ENCODE measurements at regions not wholly inside any gene's neighbourhood (a gene's known extent, or its start where the extent isn't known, plus 50 kb on each side); places are given as distances from the start of the nearest gene placed in this dataset.
"Not testable (repeated sequence)": the region's sequence is repeated elsewhere in the genome, so short reads cannot be mapped to it uniquely, and the experiment has no call there.

DNA sequence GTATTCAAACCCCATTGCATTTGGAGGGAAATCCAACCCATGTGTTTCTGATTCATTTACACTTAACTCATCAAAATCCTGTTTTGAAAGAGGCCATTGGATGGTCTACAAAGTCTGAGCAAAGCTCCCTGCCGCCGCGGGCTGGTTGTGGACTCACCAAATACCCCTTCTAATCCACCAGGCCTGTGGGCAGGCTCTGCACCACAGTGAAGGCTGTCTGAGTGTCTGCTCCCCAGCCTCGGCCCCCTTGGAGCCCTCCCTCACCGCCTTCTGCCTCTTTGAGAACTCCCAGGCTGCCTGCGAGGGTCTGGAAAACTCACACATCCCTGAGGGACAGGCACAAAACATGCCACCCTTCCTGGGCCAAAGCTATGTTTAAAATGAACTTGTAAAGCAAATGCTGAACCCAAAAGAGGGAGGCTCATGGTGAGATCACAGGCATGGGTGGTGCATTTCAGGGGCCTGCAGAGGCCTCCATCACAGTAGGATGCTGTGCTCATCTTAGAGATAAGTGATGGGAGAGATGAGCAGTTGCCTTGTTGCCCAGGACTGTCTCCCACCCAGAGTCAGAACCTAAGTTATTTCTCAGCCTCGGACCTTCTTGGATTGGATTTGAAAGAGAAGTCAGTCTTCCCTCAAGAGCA, 225.0 kb downstream of the CYP26B1 start:
- DNase-seq (ENCODE audit: low spot score): no peak

DNA sequence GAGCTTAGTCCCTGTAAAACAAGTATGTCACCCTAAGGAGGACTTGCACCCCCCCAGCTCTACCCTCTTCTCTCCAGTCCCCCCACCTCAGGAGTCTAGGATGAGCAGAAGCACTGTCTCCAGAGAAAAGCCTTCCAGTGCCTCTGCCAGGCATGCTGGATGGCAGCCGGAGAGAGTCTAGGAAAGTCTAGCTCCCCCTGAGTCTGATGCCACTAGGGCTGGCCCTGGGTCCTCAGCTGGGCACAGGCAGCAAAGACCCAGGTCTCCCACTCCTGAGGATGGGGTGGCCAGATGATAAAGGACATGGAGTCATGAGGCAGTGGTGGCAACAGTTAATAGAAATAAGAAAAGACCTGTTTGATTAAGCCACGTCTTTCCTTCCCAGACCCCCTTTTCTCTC, 225.6 kb downstream of the CYP26B1 start:
- DNase-seq (ENCODE audit: low spot score): no peak

DNA sequence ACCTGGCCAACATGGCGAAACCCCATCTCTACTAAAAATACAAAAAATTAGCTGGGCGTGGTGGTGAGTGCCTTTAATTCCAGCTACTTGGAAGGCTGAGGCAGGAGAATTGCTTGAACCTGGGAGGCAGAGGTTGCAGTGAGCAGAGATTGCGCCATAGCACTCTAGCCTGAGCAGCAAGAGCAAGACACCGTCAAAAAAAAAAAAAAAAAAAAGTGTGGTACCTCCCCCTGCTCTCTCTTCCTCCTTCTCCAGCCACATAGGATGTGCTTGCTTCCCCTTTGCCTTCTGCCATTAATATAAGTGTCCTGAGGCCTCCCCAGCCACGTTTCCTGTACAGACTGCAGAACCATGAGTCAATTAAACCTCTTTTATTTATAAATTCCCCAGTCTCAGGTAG, 226.8 kb downstream of the CYP26B1 start:
- DNase-seq (ENCODE audit: low spot score): not testable (repeated sequence)

DNA sequence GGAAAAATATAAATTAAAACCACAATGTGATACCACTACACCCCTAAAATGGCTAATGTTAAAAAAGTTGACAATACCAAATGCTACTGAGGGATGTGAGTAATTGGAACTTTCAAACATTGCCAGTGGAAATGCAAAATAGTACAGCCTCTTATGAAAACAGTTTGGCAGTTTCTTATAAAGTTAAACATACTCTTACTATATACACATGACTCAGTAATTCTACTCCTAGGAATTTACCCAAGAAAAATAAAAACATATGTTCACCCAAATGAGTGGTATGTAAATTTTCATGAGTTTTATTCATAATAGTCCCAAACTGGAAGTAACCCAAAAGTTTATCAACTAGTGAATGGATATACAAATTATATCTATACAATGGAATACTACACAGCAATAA, 228.0 kb downstream of the CYP26B1 start:
- DNase-seq (ENCODE audit: low spot score): no peak

DNA sequence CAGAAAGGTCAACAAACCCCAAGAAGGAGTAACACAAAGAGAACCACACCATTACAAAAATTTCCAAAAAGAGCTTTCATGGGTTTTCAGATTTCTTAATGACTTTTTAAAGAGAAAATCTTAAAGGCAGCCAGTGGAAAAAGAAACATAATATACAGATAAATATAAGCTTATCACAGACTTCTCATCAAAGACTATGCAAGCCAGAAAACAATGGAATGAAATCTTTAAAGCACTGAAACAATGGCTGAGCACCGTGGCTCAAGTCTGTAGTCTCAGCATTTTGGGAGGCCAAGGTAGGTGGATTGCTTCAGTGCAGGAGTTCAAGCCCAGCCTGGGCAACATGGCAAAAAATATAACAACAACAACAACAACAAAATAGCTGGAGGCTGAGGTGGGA, 237.4 kb downstream of the CYP26B1 start:
- no peak for DNase-seq (ENCODE audit: low spot score)

DNA sequence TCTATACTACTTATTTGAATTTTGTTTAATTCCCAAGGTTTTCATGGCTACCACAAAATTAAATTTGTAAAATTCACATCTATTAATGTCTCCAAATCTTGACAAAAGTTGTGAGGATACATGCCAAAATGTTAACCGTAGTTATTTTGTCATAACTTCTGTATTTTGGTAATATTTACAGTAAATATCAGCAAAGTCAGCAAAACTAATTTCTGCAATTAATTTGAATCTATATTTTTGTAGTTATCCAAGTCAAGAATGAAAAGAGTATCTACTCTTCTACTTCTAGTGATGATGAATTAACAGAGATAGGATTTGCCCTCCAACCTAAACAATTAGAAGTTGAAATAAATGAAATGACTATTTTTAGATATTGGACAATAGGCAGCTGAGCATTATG, 238.9 kb downstream of the CYP26B1 start:
- no peak for DNase-seq (ENCODE audit: low spot score)

DNA sequence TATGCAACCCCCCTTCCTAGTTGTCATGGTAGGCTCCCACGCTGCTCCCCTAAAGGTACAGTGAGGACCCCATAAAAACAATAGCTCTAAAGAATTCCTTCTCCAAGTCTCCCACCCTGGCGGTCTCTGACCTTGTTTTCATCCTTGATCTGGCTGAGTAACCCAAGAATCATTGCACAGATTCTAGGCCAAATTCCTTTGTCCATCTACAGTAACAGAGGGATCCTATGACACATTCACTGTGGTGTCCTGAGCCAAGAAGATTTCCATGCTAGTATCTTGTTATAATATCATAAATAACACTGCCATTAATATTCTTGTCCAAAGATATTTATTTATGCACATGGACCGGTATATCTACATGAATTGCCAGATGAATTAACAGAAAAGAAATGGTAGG, 240.2 kb downstream of the CYP26B1 start:
- no peak for DNase-seq (ENCODE audit: low spot score)

DNA sequence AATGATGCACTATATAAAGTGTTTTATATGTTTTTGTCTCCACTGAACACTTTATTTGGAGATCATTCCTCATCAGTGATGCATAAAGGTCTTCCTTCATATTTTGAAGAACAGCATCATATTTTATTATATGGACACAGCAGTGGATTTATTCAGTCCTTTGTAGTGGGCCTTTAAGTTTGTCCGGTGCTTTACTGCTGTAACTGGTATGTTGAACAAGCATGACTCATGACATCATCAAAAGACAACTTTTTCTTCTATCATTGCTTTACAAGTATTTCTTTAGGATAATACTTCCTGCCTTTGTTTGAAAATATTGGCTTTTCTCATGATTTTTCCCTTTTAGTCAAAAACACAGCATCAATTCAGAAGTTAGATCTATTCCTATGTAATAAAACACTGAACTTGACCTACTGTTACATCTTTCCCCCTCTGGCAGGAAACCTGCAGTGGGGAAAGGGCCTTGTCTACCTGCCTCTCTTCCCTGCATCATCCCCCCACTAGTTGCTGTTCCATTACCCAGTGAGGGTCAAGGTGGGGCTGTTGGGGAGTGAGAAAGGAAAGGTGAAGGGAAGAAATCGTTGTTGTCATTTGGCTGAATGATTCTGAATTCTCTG, 241.2 kb downstream of the CYP26B1 start:
- no peak for DNase-seq (ENCODE audit: low spot score)

DNA sequence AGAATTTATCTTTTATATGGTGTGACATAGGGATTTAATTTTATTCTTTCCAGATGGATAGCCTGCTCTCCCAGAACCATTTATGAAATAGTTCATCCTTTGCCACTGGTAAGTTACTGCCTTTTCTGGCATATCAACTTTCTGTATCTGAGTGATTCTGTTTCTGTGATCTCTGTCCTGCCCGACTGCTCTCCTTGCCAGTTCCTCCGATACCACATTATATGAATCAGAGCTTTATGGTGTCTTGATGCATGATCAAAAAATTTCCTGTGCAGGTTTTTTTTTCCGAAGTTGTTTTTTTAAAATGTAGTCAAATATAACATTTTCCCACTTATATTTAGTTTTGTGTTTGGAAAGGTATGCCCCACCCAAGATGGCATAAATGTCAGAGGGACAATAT, 242.5 kb downstream of the CYP26B1 start:
- DNase-seq (ENCODE audit: low spot score): no peak

DNA sequence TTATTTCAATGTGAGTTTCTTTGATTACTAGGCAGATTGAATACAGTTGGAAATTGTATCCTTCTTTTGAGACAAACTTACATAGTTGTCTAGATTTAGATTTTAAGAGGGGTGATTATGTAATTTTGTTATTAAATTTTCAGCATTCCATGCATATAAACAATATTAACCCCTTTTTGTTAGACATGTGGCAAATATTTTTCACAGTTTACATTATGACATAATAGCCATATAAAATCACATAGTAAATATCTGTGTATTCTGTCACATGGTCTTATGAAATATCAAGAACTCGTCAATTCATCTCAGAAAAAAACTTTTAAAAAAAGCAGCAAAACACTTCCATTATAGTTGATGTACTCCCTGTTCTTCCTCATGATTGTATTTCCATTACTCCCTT, 243.8 kb downstream of the CYP26B1 start:
- DNase-seq (ENCODE audit: low spot score): no peak

DNA sequence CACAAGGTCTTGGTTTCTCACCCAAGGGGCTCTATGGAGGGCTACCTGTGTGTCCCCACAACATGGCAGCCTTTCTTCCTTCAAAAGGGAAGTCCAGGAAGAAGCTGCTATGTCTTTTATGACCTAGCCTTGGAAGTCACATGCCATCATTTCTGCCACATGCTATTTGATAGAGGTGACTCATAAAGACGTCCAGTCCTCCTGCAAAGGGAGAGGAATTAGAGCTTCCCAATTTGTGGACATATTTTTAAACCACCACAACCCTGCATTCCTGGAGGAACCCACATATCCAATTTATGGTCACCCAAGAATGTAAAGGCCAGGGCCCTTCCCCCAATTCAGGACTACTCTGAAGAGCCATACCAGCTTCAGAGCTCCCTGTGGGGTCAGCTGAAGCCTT, 246.2 kb downstream of the CYP26B1 start:
- no peak for DNase-seq (ENCODE audit: low spot score)

DNA sequence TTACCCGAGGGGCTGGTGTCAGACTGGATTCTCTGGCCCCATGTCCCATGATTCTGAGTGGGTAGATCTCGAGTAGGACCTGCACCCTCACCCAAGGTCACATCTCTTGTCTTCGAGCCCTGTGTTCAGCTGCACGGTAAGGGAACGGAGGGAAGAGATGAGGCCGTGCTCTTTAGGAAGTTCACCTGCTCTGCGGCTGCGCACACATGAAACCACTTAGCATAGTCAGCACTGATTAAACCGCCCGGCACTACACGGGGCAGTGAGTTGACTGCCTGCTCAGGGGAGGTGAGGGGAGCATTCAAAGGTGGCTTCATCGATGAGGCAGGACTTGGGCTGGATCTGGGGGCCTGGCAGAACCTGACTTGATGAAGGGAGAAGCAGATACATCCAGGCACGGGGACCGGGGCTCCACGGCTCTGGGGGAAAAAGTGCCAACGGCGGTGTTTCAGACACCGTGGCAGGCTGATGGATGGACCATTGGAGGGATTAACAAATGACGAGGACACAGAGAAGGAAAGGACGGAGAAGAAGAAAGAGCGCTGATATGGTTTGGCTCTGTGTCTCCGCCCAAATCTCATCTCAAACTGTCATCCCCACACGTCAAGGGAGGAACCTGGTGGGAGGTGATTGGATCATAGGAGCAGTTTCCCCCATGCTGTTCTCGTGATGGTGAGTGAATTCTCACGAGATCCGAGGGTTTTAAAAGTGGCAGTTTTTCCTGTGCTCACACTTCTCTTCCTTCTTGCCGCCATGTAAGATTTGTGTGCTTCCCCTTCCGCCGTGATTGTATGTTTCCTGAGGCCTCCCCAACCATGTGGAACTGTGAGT, 248.6 kb downstream of the CYP26B1 start:
- DNase-seq (ENCODE audit: low spot score): no peak

DNA sequence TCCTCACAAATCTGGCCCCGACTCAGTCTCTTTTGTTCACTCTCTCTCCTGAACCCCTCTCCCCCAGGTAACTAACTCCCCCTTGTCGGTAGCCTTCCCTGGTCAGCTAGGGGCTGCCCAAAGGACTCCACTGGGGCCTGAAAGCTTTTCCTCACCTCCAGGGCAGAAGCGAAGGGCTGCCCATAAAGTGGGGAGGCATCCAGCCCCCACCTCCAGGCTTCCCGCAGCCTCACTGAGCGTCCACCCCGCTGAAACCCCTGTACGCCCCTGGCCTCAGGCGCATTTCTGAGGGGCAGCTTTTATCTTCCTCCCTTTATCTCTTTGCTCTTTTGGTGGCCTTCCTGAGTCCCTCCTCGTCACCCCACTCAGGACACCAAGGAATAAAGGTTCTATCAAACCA, 249.3 kb downstream of the CYP26B1 start:
- DNase-seq (ENCODE audit: low spot score): no peak

DNA sequence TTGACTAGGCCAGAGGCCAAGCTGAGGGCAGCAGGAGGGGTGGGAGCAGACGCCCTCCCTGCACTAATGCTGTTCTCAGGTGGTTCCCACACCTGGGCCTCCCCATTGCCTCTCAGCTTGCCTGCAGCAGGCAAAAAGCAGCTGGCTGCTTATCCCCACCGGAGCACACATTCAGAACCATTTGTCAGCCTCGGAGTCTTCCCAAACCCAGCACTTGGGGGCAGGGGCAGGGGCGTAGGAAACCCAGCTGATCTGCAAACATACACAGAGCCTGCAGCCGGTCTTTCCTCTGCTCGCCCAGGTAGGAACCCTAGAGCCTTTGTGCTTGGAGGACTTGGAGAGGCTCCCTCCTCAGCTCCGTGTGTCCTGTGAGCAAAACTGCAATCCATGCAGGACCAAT, 249.8 kb downstream of the CYP26B1 start:
- DNase-seq (ENCODE audit: low spot score): no peak

DNA sequence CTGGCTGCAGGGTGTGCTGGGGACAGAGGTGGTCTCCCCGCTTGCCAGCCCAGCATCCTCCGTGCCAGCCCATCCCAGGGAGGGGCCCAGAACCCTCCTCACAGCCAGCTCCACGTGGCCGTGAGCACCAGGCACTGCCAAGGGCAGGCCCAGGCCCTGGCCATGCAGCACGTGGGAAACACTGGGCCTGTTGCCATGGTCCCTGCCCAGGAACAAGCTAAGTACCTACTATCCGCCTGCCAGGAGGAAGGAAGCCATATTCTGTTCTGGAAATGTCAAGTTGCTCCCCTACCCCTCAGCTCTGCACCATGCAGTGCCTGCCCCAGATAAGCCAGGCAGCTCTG, 250.6 kb downstream of the CYP26B1 start:
- DNase-seq (ENCODE audit: low spot score): no peak

DNA sequence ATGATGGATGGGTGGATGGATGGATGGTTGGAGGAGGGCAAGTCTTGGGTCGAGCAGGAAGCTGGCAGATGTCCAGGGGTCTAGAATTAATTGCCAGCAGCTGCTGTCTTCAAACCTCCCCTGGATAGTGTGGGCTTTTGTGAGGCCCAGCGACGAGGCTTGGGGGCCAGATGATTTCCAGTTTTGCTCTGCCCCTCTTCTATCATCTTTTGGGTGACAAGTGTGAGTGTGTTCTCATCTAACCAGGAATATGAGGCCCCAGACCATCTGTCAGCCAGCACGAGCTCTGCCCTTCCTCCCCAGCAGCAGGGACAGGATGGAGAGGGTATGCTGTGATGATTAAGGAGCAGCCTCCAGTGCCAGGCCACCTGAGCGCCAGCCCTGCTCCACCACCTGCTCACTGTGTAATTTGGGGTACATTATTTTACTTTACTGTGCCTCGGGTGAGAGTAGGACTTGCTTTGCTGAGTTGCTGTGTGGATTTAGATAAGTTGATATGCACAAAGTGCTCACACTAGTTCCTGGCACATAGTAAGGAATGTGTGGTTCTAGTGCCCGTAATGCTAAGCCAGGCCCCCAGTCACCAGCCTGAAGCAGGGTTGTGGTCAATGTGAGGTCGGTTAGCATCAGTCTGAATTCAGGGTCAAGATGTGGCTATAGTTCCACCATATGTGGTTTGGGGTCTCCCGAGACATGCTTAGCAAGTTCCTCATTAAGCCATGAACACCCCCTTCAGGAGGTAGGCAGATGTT, 251.1 kb downstream of the CYP26B1 start:
- DNase-seq (ENCODE audit: low spot score): no peak

DNA sequence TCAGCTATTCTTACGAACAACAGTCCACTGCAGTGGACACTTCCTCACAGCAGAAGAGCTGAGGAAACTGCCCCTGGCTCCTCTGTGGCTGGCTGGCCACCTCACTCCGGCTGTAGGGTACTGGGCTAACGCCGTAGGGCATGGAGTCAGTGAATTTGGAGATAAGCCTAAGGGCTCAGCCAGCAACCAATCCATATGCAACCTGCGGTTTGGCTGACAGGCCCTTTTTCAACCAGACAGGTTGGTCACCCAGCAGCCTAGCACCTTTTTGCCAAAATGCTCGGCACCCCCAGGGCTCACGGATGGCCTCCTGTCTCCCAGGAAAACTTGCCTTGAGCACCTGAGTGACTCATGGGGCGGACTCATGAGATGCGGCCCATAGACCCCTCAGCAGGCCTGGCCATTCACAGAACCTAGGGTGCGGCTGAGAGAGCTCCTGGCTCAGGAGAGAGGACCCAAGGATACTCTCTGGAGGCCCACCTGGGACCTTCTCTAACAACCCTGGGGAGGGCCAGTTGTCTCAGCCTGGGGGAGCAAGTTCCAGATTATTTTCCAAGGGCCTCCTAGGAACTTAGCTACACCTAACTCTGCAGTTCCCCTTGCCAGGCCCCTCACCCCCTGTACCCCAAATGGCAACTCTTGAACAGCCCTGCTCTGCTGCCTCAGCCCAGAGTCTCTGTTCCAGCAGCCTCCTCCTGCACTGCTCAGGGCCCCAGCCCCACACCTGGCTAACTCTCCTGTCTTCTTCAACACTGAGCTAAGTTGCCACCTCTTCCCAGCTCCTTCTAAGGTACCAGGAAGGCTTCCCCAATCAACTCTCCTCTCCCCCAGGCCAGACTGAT, 252.1 kb downstream of the CYP26B1 start:
- DNase-seq (ENCODE audit: low spot score): no peak

DNA sequence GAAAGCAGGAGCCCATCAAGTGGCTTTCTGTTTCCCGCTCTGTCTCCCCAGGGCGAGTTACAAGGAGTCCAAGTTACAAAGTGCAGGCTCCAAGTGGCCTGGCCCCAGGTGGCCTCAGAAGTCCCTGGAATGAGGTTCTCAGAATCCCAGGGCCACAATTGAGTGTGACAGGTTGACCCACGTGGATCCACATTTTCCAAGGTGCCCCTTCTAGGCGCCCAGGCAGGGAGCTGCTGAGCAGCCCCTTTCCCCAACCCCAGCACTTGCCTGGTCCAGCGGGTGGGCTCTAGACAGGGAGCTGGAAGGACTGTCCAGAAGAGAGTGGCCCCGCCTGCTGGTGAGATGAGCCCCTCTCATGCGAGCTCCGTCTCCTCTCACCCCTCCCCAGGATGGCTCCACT, 253.4 kb downstream of the CYP26B1 start:
- DNase-seq (ENCODE audit: low spot score): no peak

DNA sequence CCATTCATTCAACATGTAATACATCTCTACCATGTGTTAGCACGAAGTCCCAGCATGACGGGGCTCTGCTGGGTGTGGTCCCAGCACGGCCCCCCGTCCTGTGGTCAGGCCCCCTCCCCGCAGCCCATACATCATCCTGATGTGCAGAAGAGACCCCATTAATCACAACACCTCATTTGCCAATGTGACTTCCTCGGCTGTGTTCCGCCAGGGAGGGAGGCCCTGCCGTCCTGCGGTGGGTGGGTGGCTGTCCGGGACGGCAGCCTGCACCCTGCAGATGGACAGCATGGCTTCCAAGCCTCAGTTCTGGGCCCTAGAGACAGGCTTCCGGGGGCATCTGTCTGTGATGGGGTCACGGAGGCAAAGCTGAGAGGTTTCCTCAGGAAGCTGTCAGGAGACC, 254.0 kb downstream of the CYP26B1 start:
- DNase-seq (ENCODE audit: low spot score): no peak

DNA sequence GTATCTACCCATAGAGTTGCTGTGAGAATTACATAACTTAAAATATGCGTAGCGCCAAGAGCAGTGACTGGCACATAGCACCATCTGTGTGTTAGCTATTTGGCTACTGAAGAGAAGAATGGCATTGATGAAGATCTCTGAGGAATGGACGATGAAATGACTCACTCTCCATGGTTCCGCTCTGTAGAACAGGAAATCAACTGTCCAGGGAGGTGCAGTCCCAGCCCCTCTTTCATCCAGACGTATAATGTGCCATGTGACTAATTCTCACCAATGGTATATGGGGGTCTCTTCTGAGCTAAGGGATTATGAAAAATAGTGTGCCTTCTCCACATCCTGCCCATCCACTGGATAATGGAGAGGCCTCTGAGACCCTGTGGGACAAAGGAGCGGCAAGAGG, 254.8 kb downstream of the CYP26B1 start:
- DNase-seq (ENCODE audit: low spot score): no peak

DNA sequence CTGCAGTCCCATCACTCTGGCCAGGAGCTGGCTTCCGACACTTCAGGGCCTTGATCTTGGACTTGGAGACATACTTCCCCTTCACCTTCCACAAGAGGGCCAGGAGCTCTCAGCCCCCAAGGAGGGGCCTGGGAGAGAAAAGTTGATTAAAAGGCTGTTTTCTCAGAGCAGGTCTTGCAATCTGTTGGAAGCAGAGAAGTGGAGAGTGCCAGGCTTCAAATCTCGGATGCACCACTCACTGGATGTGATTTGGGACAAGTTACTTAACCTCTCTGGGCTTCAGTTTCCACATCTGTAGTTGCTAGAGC, 255.3 kb downstream of the CYP26B1 start:
- DNase-seq (ENCODE audit: low spot score): no peak
